ENCODE measurements at regions not wholly inside any gene's neighbourhood (a gene's known extent, or its start where the extent isn't known, plus 50 kb on each side); places are given as distances from the start of the nearest gene placed in this dataset.

DNA sequence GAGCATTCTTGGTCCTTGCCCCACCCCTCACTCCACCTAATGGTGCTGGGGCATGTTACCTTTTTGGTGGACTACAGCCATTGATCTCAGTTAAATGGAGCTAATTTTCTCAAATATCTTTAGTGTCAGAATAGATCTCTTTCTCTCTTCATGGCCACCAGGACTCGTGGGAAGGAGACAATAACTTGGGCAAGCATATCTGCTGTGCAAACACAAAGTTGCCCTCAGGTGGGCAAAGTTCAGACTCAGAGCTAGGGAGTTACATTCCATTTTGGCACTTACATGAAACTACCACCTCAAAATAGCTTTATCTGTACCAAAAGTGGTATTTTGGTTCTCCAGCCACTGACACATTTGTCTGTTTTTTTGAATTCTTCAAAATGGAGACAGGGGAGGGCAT is 671.9 kb upstream of the KLF4 start:
- no peak for DNase-seq

DNA sequence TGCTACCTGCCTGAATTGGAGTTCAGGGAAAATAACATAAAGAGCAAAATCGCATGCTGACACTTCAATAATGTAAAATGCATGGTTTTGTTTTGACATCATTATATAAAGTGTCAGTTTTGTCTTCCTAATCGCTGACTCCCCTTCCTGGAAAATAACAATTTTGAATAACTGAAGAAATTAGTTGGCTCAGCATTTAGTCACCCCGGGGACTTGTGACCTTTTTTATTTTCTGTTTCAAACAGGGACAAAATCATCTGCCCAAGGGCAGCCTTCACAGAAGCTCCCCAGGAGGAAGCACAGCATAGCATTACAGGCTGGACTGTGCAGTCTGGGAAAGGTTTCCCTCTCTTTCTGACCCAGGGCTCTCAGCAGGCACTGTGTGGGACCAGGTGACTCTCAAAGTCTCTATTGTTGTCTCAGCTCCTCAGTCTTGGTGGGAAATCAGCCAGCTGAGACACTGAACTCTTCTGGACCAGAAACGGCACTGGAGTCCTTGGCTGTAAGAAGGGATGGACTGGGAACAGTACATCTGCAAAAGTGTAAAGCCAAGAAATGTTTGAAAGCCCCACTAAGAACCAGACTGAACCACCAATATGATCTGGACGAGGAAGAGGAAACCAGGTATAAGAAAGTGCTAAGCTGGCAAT is 671.3 kb upstream of the KLF4 start:
- DNase-seq, result no peak

- no peak for DNase-seq
Measured at GRCh38 chr9:108160039-108160438, 670.5 kb upstream of the KLF4 start.

GRCh38 chr9:108158236-108158995 is 668.8 kb upstream of the KLF4 start:
- no peak for DNase-seq

- no peak for DNase-seq
Measured at GRCh38 chr9:108156270-108156998, 666.9 kb upstream of the KLF4 start.

- DNase-seq, result peak in 7 of 56 donors; percentile 2 to 42 (median 8)
Measured at GRCh38 chr9:108153416-108153815, 663.8 kb upstream of the KLF4 start.

- no peak for DNase-seq
Measured at GRCh38 chr9:108150736-108151586, 661.4 kb upstream of the KLF4 start.

DNA sequence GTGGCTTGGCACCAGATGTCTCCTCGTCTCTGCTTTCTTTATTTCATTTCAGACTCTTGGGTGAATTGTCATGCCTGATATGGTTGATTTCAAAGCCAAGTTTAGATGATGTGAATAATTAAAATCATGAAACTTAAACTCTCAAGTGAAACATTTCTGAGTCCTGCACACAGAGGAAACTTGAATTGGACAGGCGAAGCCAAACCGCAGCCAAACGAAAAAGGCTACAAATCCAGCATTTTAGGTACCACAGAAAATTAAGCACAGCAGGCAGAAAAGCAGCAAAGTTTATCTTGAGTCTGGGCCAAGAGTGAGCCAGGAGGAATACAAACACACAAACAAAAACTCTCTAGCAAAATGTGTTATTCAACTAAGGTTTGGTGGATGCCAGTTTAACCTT is 659.8 kb upstream of the KLF4 start:
- DNase-seq, result no peak

GRCh38 chr9:108142504-108143201 is 653.1 kb upstream of the KLF4 start:
- DNase-seq, result peak in 54 of 56 donors; percentile 16 to 87 (median 61)

DNA sequence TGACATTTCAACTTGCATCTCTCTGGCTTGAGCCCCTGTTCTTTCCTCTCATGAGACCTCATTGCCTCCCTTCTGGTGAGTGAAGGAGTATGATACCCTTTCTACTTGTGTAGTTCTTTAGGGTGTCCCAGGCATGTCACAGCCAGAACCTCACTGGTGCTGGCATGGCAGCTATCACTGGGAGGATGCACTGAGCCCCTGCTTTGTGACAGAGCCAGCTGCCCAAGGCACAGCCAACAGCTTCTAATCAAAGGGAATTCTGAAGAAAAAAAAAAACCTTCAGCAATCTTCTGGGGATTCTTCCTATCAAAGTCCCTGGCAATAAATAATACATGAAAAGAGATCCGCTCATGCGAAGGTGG is 652.6 kb upstream of the KLF4 start:
- peak in 1 of 56 donors; percentile 14 for DNase-seq

DNA sequence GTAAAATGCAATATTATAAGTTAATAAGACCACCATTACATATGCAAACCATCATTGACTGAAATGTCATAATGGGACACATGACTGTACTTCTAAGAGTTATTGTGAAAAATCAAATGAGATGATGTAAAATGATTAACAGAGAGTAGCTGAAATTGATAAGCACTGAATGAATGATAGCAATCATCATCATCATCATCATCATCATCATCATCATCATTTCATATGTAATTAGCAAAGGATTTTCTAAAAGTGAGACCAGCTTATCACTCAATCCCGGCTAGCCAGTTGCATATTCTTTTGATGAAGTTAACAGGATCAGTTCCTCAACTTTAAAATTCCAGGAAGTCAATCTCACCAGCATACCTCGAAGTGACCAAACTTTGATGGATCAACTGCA is 650.3 kb upstream of the KLF4 start:
- DNase-seq, result no peak

DNA sequence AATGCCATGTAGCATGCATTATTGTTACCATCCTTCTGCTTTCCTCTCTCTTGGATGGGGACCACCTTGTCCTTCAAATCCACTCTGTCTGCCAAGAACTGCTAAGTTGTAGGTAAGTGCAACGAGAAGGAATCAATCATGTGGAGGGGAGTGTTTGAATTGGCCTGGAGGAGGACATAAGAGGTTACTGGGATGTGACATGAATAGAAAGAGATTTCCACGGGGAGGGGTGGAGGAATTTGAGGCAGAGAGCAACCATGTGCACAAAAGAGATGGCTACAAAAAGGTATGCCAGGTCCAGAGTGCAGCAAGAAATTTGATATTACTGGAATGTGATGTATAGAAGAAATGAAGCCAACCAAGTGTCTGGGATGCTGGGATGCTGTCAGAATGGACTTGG is 648.9 kb upstream of the KLF4 start:
- DNase-seq, result no peak

- no peak for DNase-seq
Measured at GRCh38 chr9:108136656-108137055, 647.1 kb upstream of the KLF4 start.

DNA sequence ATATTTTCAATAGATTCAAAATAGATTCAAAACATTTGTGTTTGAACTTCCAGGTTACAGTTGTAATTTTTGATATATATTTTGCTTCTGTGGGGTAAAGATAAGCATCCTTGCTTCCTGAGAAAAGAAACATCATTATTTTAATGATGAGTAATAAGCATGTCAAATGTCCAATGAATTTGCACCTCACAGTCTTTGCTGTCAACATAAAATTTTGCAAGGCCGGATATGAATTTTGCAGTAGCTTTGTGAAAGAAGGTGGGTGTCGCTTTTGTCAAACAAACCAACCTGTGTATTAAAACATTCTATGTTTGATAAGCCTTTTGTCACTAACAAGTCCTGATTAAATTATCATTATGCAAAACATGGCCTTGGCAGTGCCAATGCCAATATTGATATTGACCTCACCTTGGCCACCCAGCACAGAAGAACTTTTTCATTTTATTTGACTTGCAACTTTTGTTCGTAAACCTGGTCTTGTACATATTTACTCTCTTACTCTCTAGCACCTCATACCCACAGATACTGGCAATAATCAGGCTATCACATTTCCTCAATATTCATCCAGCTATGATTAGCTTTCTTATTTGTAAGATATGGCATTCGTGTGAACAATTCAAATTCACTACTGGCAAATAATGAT is 645.0 kb upstream of the KLF4 start:
- DNase-seq, result no peak

DNA sequence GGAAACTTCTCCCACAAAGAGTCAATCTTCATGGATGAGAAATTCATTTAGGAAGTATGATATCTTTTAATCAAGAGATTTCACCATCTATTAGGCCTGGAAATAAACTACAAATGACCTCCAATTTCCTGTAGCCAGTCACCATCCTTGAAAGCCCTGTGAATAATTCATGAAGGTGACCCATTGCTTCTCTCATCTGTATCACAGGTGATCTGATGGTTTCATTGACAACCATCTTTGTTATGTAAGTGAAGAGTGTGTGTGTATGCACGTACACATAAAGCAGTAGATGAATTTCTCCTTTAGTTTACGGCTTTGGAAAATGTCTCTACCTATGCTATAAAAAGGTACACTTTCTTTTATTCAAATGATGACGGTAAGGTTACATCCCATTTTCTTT is 644.1 kb upstream of the KLF4 start:
- no peak for DNase-seq

- DNase-seq, result no peak
Measured at GRCh38 chr9:108133101-108133500, 643.5 kb upstream of the KLF4 start.

DNA sequence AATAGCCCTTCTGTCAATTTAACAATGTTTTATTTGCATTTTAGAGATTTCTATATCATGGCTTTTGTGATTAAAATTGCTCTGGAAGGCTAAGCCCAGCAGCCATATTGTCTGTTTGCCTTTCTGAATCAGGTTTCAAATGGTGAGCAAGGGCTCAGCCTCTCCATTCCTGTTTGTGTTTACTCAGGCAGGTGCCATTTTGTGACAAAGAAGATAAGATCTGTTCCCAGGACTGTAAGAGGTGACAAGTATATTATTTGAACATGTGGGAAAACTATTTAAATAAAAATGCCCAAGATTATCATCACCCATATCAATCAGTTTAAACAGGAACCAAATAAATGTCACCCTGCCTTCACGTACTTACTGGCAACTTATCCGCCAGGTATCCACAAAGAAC is 641.3 kb upstream of the KLF4 start:
- no peak for DNase-seq

DNA sequence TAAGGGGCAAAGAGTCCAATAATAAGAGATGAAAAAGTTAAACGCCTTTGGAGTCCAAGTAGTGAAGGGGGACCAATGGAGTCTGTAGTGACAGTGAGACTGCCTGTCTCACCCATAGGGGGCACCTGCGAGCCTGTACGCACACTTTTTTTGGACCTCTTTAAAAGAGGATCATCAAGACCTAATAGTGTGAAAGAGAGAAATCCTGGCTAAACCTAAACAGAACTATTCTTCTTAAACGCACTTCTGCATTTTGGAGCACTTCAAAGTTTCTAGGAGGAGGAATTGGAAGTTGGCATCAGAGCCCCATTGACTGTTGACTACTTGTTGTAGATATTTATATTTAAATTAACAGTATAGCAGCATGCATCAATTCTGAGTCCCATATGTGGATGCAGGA is 636.1 kb upstream of the KLF4 start:
- peak in 1 of 56 donors; percentile 1 for DNase-seq

GRCh38 chr9:108119530-108120113 is 630.1 kb upstream of the KLF4 start:
- DNase-seq, result no peak

- DNase-seq, result no peak
Measured at GRCh38 chr9:108117795-108118194, 628.2 kb upstream of the KLF4 start.

All from amygdala (tissue), 56 donors.